NCI-H2196 treated with DMSO at 0.1 percent for 48 hours (cell line): ENCODE measurements at regions not wholly inside any gene's neighbourhood (a gene's known extent, or its start where the extent isn't known, plus 50 kb on each side); places are given as distances from the start of the nearest gene placed in this dataset.

Experiments used
- DNase-seq: peaks from one replicate; lab custom pipeline; 2025; ENCODE audit not compliant: unreplicated experiment; lab: John Stamatoyannopoulos, UW

GRCh38 chr2:220393711-220394110 is 766.3 kb downstream of the SLC4A3 start:
- no peak for DNase-seq

- DNase-seq = no peak
Measured at GRCh38 chr2:220394433-220394832, 767.0 kb downstream of the SLC4A3 start.

- no peak for DNase-seq
Measured at GRCh38 chr2:220396287-220396686, 768.9 kb downstream of the SLC4A3 start.

- DNase-seq = no peak
Measured at GRCh38 chr2:220410296-220410695, 782.9 kb downstream of the SLC4A3 start.

- no peak for DNase-seq
Measured at GRCh38 chr2:220417503-220417902, 790.1 kb downstream of the SLC4A3 start.

- no peak for DNase-seq
Measured at GRCh38 chr2:220419647-220420046, 792.2 kb downstream of the SLC4A3 start.

- DNase-seq = no peak
Measured at GRCh38 chr2:220420820-220421219, 793.4 kb downstream of the SLC4A3 start.

- DNase-seq = no peak
Measured at GRCh38 chr2:220422676-220423075, 795.2 kb downstream of the SLC4A3 start.

- DNase-seq = no peak
Measured at GRCh38 chr2:220424561-220424960, 797.1 kb downstream of the SLC4A3 start.

GRCh38 chr2:220432645-220433044 is 805.2 kb downstream of the SLC4A3 start:
- DNase-seq = no peak

- no peak for DNase-seq
Measured at GRCh38 chr2:220433131-220433530, 805.7 kb downstream of the SLC4A3 start.

- DNase-seq = no peak
Measured at GRCh38 chr2:220434385-220434784, 807.0 kb downstream of the SLC4A3 start.

GRCh38 chr2:220437938-220438337 is 810.5 kb downstream of the SLC4A3 start:
- no peak for DNase-seq

GRCh38 chr2:220440731-220441130 is 813.3 kb downstream of the SLC4A3 start:
- DNase-seq = no peak

GRCh38 chr2:220441404-220441803 is 814.0 kb downstream of the SLC4A3 start:
- no peak for DNase-seq

- no peak for DNase-seq
Measured at GRCh38 chr2:220442012-220442411, 814.6 kb downstream of the SLC4A3 start.

GRCh38 chr2:220445429-220446105 is 818.1 kb downstream of the SLC4A3 start:
- no peak for DNase-seq

- no peak for DNase-seq
Measured at GRCh38 chr2:220446106-220446712, 818.8 kb downstream of the SLC4A3 start.

- DNase-seq = no peak
Measured at GRCh38 chr2:220450846-220451245, 823.4 kb downstream of the SLC4A3 start.

GRCh38 chr2:220451438-220451837 is 824.0 kb downstream of the SLC4A3 start:
- DNase-seq = peak; percentile 27

GRCh38 chr2:220452561-220452960 is 825.1 kb downstream of the SLC4A3 start:
- no peak for DNase-seq

- no peak for DNase-seq
Measured at GRCh38 chr2:220455351-220455990, 828.0 kb downstream of the SLC4A3 start.
